Brain microvascular endothelial cell (primary cell): ENCODE measurements at regions not wholly inside any gene's neighbourhood (a gene's known extent, or its start where the extent isn't known, plus 50 kb on each side); places are given as distances from the start of the nearest gene placed in this dataset.
A peak's percentile ranks its signal among the peaks of the same experiment; 100 is the strongest.

ENCODE experiments used
- DNase-seq: peaks from one replicate; pipeline ENCODE4 v3.0.0-alpha.2; 2020
- H3K27ac ChIP-seq: fragments of 250-450 bp; sonication (Bioruptor Pico); 2 replicates; pipeline ENCODE4 v1.5.1; 2020; ENCODE audit warnings: mild to moderate bottlenecking, moderate library complexity
- H3K27me3 ChIP-seq: fragments of 250-450 bp; sonication (Bioruptor Pico); replicated peaks from 2 replicates; pipeline ENCODE4 v1.5.1; 2020; ENCODE audit warnings: mild to moderate bottlenecking
- H3K36me3 ChIP-seq: fragments of 250-450 bp; sonication (Bioruptor Pico); replicated peaks from 2 replicates; pipeline ENCODE4 v1.5.1; 2020; ENCODE audit warnings: mild to moderate bottlenecking
- H3K4me3 ChIP-seq: 2 replicates; pipeline ENCODE4 v1.5.1; 2011; ENCODE audit warnings: low read depth, mild to moderate bottlenecking, control low read depth, low read length, moderate library complexity
- CTCF ChIP-seq: IDR thresholded peaks from 2 replicates; pipeline ENCODE4 v1.5.1; 2011; ENCODE audit warnings: low read depth, mild to moderate bottlenecking, moderate library complexity, low read length, control low read depth, inconsistent platforms; ENCODE audit errors: missing control alignments
- in situ Hi-C: cut with HindIII; loops from 2 replicates; pipeline ENCODE4 v1.10.0; 2017; ENCODE audit warnings: low sequenced_read_pairs, low pct_ligation_motif_present

- in situ Hi-C loops = no loop called here
- no peak for TF ChIP-seq CTCF
- H3K27ac ChIP-seq = no peak overlapping the region
- no peak for DNase-seq
- no peaks in the 10 kb centered on the region for H3K27me3 ChIP-seq
- H3K36me3 ChIP-seq = no peaks in the 10 kb centered on the region
- no peak overlapping the region for H3K4me3 ChIP-seq
These were observed 1088.7 kb downstream of the NSUN3 start for GRCh38 chr3:95151590-95151989.

- Histone ChIP-seq H3K27ac (no peak overlapping the region), H3K4me3 (no peak overlapping the region), H3K36me3 (no peaks in the 10 kb centered on the region), H3K27me3 (no peaks in the 10 kb centered on the region)
- peak; percentile 31 for DNase-seq
- TF ChIP-seq CTCF = no peak
- in situ Hi-C loops = no loop called here
These were observed 1091.9 kb downstream of the NSUN3 start for GRCh38 chr3:95154766-95155165.

GRCh38 chr3:95162794-95163193, 1099.9 kb downstream of the NSUN3 start:
- H3K27ac ChIP-seq = no peak overlapping the region
- in situ Hi-C loops = no loop called here
- TF ChIP-seq CTCF = no peak
- no peaks in the 10 kb centered on the region for H3K27me3 ChIP-seq
- no peak overlapping the region for H3K4me3 ChIP-seq
- no peaks in the 10 kb centered on the region for H3K36me3 ChIP-seq
- DNase-seq = no peak

- Histone ChIP-seq H3K36me3 (no peaks in the 10 kb centered on the region), H3K4me3 (no peak overlapping the region), H3K27ac (no peak overlapping the region), H3K27me3 (no peaks in the 10 kb centered on the region)
- in situ Hi-C loops = no loop called here
- TF ChIP-seq CTCF = no peak
- DNase-seq = no peak
These were observed 1104.9 kb downstream of the NSUN3 start for GRCh38 chr3:95167748-95168147.

GRCh38 chr3:95168526-95168925, 1105.7 kb downstream of the NSUN3 start:
- no peaks in the 10 kb centered on the region for H3K27me3 ChIP-seq
- no peaks in the 10 kb centered on the region for H3K36me3 ChIP-seq
- H3K4me3 ChIP-seq = no peak overlapping the region
- in situ Hi-C loops = no loop called here
- no peak overlapping the region for H3K27ac ChIP-seq
- no peak for TF ChIP-seq CTCF
- no peak for DNase-seq

GRCh38 chr3:95172164-95172943, 1109.5 kb downstream of the NSUN3 start:
- DNase-seq = no peak
- in situ Hi-C loops = no loop called here
- H3K27me3 ChIP-seq = no peaks in the 10 kb centered on the region
- H3K36me3 ChIP-seq = no peaks in the 10 kb centered on the region
- no peak overlapping the region for H3K27ac ChIP-seq
- no peak overlapping the region for H3K4me3 ChIP-seq
- TF ChIP-seq CTCF = no peak
